ENCODE measurements at regions not wholly inside any gene's neighbourhood (a gene's known extent, or its start where the extent isn't known, plus 50 kb on each side); places are given as distances from the start of the nearest gene placed in this dataset.

GRCh38 chr16:5837007-5837670 lies 739.5 kb upstream of the EEF2KMT start:
- TF ChIP-seq RARB (CRISPR knock-in tag; IDR thresholded peaks at IDR 0.05) (no peak), CSRNP3 (CRISPR knock-in tag; IDR thresholded peaks at IDR 0.05) (no peak), PATZ1 (CRISPR knock-in tag; IDR thresholded peaks at IDR 0.05; ENCODE audit: borderline replicate concordance) (no peak), CSDC2 (CRISPR knock-in tag; IDR thresholded peaks at IDR 0.05) (no peak), ISL1 (CRISPR knock-in tag; IDR thresholded peaks at IDR 0.05) (no peak), ZNF8 (CRISPR knock-in tag; IDR thresholded peaks at IDR 0.05) (no peak), ZNF70 (CRISPR knock-in tag; IDR thresholded peaks at IDR 0.05) (no peak)

All from SK-N-SH treated with all-trans-retinoic acid at 6 μM for 48 hours (cell line).